HepG2 (cell line): ENCODE measurements at regions not wholly inside any gene's neighbourhood (a gene's known extent, or its start where the extent isn't known, plus 50 kb on each side); places are given as distances from the start of the nearest gene placed in this dataset.

ENCODE experiments used
- ATAC-seq: fragments of 200-7000 bp; cut with Tn5 transposase; 3 replicates; pipeline ENCODE4 v1.9.1; 2020; ENCODE audit warnings: mild to moderate bottlenecking, moderate library complexity
- BruUV-seq: library from RNA; stranded (reverse); fragments of 400-500 nt; replicated peaks from 2 replicates; lab custom pipeline; 2021; lab: Mats Ljungman, UMichigan
- CTCF ChIA-PET: fragments of 300-600 bp; formaldehyde crosslinking; extraction: SDS; loops from one replicate; lab custom pipeline; 2021; ENCODE audit warnings: low total read pairs, inconsistent platforms, low intra/inter-chr PET ratio; lab: Yijun Ruan, JAX
- POLR2A ChIA-PET: fragments of 350-600 bp; sonication (Branson Sonifier 250); formaldehyde crosslinking; loops from one replicate; lab custom pipeline; 2020; ENCODE audit warnings: antibody characterized with exemption, inconsistent platforms; lab: Yijun Ruan, JAX
- DNase-seq: peaks from one replicate; pipeline ENCODE4 v3.0.0-alpha.2; 2015; ENCODE audit warnings: low spot score
- FAIRE-seq: peaks from 3 replicates; lab custom pipeline; 2011; peaks lifted over from hg19 to GRCh38; lab: Jason Lieb, UNC
- H2AFZ ChIP-seq: one replicate; pipeline ENCODE4 v1.6.1; 2011; ENCODE audit warnings: low read length, inconsistent platforms
- H3K27ac ChIP-seq: fragments of 300-600 bp; 3 replicates; pipeline ENCODE4 v1.8.0; 2011; ENCODE audit warnings: mixed run types, mild to moderate bottlenecking, mixed read lengths, low read length, inconsistent platforms; ENCODE audit not compliant: insufficient read depth; ENCODE audit errors: extremely low read length
- H3K27me3 ChIP-seq, 2 experiments: fragments of 200-600 bp in 1 of 2; 2 replicates in 1 of 2; 3 replicates in 1 of 2; pipeline versions ENCODE4 v1.6.0 to v1.8.0; 2011; ENCODE audit warnings: low read length in 2 of 2, mild to moderate bottlenecking in 2 of 2, moderate library complexity in 2 of 2, inconsistent platforms in 1 of 2; ENCODE audit not compliant: insufficient read depth in 2 of 2, control insufficient read depth in 1 of 2
- H3K36me3 ChIP-seq, 2 experiments: fragments of 200-600 bp in 1 of 2; replicated peaks in 1 of 2; 2 replicates in 1 of 2; 3 replicates in 1 of 2; pipeline versions ENCODE4 v1.5.1 to v1.8.0; 2011; ENCODE audit warnings: low read length in 2 of 2, inconsistent platforms in 1 of 2; ENCODE audit not compliant: insufficient read depth in 2 of 2, control insufficient read depth in 1 of 2
- H3K4me1 ChIP-seq: 2 replicates; pipeline ENCODE4 v1.5.1; 2012; ENCODE audit warnings: low read length, inconsistent platforms; ENCODE audit not compliant: insufficient read depth
- H3K4me2 ChIP-seq: 2 replicates; pipeline ENCODE4 v1.6.0; 2011; ENCODE audit warnings: low read depth, low read length, inconsistent platforms
- H3K4me3 ChIP-seq, 3 experiments: fragments of 200-600 bp in 1 of 3; sonication (generic), shearing (Covaris generic) in 1 of 3; replicated peaks in 1 of 3; 2 replicates each; pipeline ENCODE4 v1.5.1; 2011 to 2016; ENCODE audit warnings: low read length in 3 of 3, inconsistent platforms in 2 of 3, low read depth in 2 of 3, mild to moderate bottlenecking in 2 of 3, control low read depth in 1 of 3, mixed read lengths in 1 of 3; ENCODE audit not compliant: insufficient read depth in 1 of 3
- H3K79me2 ChIP-seq: one replicate; pipeline ENCODE4 v1.6.1; 2011; ENCODE audit warnings: low read length, inconsistent platforms; ENCODE audit not compliant: insufficient read depth
- H3K9ac ChIP-seq: 2 replicates; pipeline ENCODE4 v1.6.0; 2011; ENCODE audit warnings: mild to moderate bottlenecking, low read depth, low read length, inconsistent platforms; ENCODE audit not compliant: insufficient read depth
- H3K9me3 ChIP-seq: 2 replicates; pipeline ENCODE4 v1.5.1; 2012; ENCODE audit warnings: mild to moderate bottlenecking, low read length
- H4K20me1 ChIP-seq: 2 replicates; pipeline ENCODE4 v1.6.0; 2011; ENCODE audit warnings: inconsistent platforms, mild to moderate bottlenecking, low read length, moderate library complexity; ENCODE audit not compliant: insufficient read depth
- DPF2 ChIP-seq: sonication (generic); formaldehyde crosslinking; IDR thresholded peaks from 2 replicates; pipeline ENCODE4 v1.4.0; 2020; ENCODE audit warnings: mild to moderate bottlenecking, low read depth, missing genetic modification reagents, borderline replicate concordance
- ISX ChIP-seq: sonication (generic); formaldehyde crosslinking; conservative IDR thresholded peaks from 2 replicates; pipeline ENCODE4 v1.5.0; 2020; ENCODE audit warnings: missing genetic modification reagents
- MXI1 ChIP-seq: IDR thresholded peaks from 3 replicates; pipeline ENCODE4 v1.6.1; 2012; ENCODE audit warnings: low read depth, low read length, inconsistent platforms, borderline replicate concordance
- SIX4 ChIP-seq: sonication (generic); formaldehyde crosslinking; IDR thresholded peaks from 2 replicates; pipeline ENCODE4 v1.4.0; 2020; ENCODE audit warnings: missing genetic modification reagents
- TFDP1 ChIP-seq: IDR thresholded peaks from 2 replicates; pipeline ENCODE4 v1.6.1; 2016; ENCODE audit warnings: missing compliant biosample characterization, missing genetic modification reagents, borderline replicate concordance
- ZBTB42 ChIP-seq: sonication (generic); formaldehyde crosslinking; IDR thresholded peaks from 2 replicates; pipeline ENCODE4 v1.5.0; 2020; ENCODE audit warnings: mild to moderate bottlenecking, missing genetic modification reagents
- ZNF362 ChIP-seq: sonication (generic); formaldehyde crosslinking; IDR thresholded peaks from 2 replicates; pipeline ENCODE4 v1.4.0; 2020; ENCODE audit warnings: missing genetic modification reagents, mild to moderate bottlenecking, borderline replicate concordance
- ZNF614 ChIP-seq: IDR thresholded peaks from 2 replicates; pipeline ENCODE4 v1.6.1; 2018; ENCODE audit warnings: missing biosample characterization, missing genetic modification reagents, inconsistent platforms, borderline replicate concordance
- ZNF792 ChIP-seq: IDR thresholded peaks from 2 replicates; pipeline ENCODE4 v1.6.1; 2016
- WGBS: methylation state at CpG from one replicate; pipeline ENCODE4 v1.1.6; 2017; ENCODE audit warnings: low lambda C conversion rate; 5-methylcytosine and 5-hydroxymethylcytosine counted together
- in situ Hi-C: cut with HindIII; loops from 2 replicates; pipeline ENCODE4 v1.10.0; 2017; ENCODE audit warnings: low pct_unique_long_range_greater_than_20kb; ENCODE audit not compliant: extremely low pct_ligation_motif_present
- intact Hi-C: fragments of 100-400 bp; cut with micrococcal nuclease; formaldehyde crosslinking; loops from one replicate; pipeline ENCODE4 v1.10.0; 2022; ENCODE audit not compliant: unreplicated experiment

- no peaks in the 10 kb centered on the region for H3K79me2 ChIP-seq
- H2AFZ ChIP-seq: no peak overlapping the region
- FAIRE-seq: no peak
- ChIA-PET POLR2A (no interaction called here), CTCF (no interaction called here)
- 94% methylated on average over 5 of the region's 5 CpGs for WGBS
- TF ChIP-seq TFDP1 (CRISPR knock-in tag) (no peak), ZNF614 (no peak), MXI1 (no peak), ZNF362 (CRISPR knock-in tag) (no peak), ISX (CRISPR knock-in tag) (no peak), DPF2 (no peak), ZBTB42 (CRISPR knock-in tag) (no peak), SIX4 (CRISPR knock-in tag) (no peak), ZNF792 (CRISPR knock-in tag) (no peak)
- H3K27ac ChIP-seq: no peak overlapping the region
- intact Hi-C loops (no loop called here), in situ Hi-C loops (no loop called here)
- DNase-seq: no peak
- no peak overlapping the region for H3K4me2 ChIP-seq
- H3K36me3 ChIP-seq: no peaks in the 10 kb centered on the region
- H3K4me1 ChIP-seq: peaks cover 41% of the 10 kb centered on the region
- BruUV-seq: no TSS peak
- no peaks in the 10 kb centered on the region for H3K9me3 ChIP-seq
- no peaks in the 10 kb centered on the region for H3K27me3 ChIP-seq
- H4K20me1 ChIP-seq: no peaks in the 10 kb centered on the region
- no peak overlapping the region for H3K4me3 ChIP-seq
- no peak overlapping the region for H3K9ac ChIP-seq
- ATAC-seq: no peak
These were observed 116.8 kb upstream of the TNFAIP3 start for GRCh38 chr6:137750297-137750696.
